ENCODE measurements at regions not wholly inside any gene's neighbourhood (a gene's known extent, or its start where the extent isn't known, plus 50 kb on each side); places are given as distances from the start of the nearest gene placed in this dataset.

DNA sequence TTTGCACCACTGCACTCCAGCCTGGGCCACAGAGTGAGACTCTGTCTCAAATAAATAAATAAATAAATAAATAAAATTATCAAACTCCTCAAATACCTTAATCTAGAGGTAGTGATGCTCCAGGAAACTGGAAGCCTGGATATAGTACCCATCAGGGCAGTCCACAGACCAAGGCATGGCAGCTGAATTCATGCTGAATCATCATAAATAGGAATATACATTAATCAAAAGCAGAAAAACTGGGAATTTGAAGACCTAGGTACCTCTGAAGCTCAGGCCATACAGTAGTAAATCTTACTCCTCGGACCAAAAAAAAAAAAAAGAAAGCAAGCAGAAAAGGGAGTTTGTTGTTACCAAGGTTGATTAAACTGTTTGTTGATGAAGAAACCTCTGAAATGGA lies 184.2 kb upstream of the CHODL start (continued):
- TF ChIP-seq GTF3C2 (IDR thresholded peaks at IDR 0.05; ENCODE audit: borderline replicate concordance, extremely low read depth, insufficient read length) (no peak), GABPA (tag; conservative IDR thresholded peaks at IDR 0.05; ENCODE audit: low read depth) (no peak), MAFF (IDR thresholded peaks at IDR 0.05; ENCODE audit: low read length) (0 out of 2 replicates have a peak, but pooled peaks have one; percentile 21), SRSF3 (IDR thresholded peaks at IDR 0.05; ENCODE audit: insufficient read depth, low read length) (no peak), SNIP1 (IDR thresholded peaks at IDR 0.05; ENCODE audit: low read depth) (no peak), U2AF2 (optimal IDR thresholded peaks at IDR 0.05; ENCODE audit: low read depth, low read length) (no peak), ETV1 (tag; conservative IDR thresholded peaks at IDR 0.05; ENCODE audit: low read depth) (no peak), ZNF324 (CRISPR knock-in tag; IDR thresholded peaks at IDR 0.05) (no peak), ZC3H4 (CRISPR knock-in tag; IDR thresholded peaks at IDR 0.05; ENCODE audit: borderline replicate concordance) (no peak), CBFB (CRISPR knock-in tag; IDR thresholded peaks at IDR 0.05) (no peak), ZNF134 (CRISPR knock-in tag; conservative IDR thresholded peaks at IDR 0.05) (no peak)
- TF ChIP-seq, protein P1, sequence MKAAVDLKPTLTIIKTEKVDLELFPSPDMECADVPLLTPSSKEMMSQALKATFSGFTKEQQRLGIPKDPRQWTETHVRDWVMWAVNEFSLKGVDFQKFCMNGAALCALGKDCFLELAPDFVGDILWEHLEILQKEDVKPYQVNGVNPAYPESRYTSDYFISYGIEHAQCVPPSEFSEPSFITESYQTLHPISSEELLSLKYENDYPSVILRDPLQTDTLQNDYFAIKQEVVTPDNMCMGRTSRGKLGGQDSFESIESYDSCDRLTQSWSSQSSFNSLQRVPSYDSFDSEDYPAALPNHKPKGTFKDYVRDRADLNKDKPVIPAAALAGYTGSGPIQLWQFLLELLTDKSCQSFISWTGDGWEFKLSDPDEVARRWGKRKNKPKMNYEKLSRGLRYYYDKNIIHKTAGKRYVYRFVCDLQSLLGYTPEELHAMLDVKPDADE (conservative IDR thresholded peaks at IDR 0.05; ENCODE audit: control insufficient read depth, low read depth, low read length) = no peak
- TF ChIP-seq, protein P2, sequence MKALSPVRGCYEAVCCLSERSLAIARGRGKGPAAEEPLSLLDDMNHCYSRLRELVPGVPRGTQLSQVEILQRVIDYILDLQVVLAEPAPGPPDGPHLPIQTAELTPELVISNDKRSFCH (CRISPR knock-in tag; IDR thresholded peaks at IDR 0.05) = no peak
- TF ChIP-seq, protein P2 (tag; IDR thresholded peaks at IDR 0.05) = no peak
- TF ChIP-seq, protein P3, sequence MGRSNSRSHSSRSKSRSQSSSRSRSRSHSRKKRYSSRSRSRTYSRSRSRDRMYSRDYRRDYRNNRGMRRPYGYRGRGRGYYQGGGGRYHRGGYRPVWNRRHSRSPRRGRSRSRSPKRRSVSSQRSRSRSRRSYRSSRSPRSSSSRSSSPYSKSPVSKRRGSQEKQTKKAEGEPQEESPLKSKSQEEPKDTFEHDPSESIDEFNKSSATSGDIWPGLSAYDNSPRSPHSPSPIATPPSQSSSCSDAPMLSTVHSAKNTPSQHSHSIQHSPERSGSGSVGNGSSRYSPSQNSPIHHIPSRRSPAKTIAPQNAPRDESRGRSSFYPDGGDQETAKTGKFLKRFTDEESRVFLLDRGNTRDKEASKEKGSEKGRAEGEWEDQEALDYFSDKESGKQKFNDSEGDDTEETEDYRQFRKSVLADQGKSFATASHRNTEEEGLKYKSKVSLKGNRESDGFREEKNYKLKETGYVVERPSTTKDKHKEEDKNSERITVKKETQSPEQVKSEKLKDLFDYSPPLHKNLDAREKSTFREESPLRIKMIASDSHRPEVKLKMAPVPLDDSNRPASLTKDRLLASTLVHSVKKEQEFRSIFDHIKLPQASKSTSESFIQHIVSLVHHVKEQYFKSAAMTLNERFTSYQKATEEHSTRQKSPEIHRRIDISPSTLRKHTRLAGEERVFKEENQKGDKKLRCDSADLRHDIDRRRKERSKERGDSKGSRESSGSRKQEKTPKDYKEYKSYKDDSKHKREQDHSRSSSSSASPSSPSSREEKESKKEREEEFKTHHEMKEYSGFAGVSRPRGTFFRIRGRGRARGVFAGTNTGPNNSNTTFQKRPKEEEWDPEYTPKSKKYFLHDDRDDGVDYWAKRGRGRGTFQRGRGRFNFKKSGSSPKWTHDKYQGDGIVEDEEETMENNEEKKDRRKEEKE (IDR thresholded peaks at IDR 0.05; ENCODE audit: borderline replicate concordance in 1 of 2, control insufficient read depth in 1 of 2, low read depth in 2 of 2, low read length in 1 of 2) = no peak
- TF ChIP-seq, protein P4, sequence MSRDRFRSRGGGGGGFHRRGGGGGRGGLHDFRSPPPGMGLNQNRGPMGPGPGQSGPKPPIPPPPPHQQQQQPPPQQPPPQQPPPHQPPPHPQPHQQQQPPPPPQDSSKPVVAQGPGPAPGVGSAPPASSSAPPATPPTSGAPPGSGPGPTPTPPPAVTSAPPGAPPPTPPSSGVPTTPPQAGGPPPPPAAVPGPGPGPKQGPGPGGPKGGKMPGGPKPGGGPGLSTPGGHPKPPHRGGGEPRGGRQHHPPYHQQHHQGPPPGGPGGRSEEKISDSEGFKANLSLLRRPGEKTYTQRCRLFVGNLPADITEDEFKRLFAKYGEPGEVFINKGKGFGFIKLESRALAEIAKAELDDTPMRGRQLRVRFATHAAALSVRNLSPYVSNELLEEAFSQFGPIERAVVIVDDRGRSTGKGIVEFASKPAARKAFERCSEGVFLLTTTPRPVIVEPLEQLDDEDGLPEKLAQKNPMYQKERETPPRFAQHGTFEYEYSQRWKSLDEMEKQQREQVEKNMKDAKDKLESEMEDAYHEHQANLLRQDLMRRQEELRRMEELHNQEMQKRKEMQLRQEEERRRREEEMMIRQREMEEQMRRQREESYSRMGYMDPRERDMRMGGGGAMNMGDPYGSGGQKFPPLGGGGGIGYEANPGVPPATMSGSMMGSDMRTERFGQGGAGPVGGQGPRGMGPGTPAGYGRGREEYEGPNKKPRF (IDR thresholded peaks at IDR 0.05; ENCODE audit: low read depth, low read length) = no peak
